ENCODE measurements at regions not wholly inside any gene's neighbourhood (a gene's known extent, or its start where the extent isn't known, plus 50 kb on each side); places are given as distances from the start of the nearest gene placed in this dataset.

GRCh38 chr2:57959390-57959789 lies 87.2 kb upstream of the VRK2 start:
- intact Hi-C loops (cut with DNase I): no loop called here
- Histone ChIP-seq H3K4me3 (no peak overlapping the region), H3K27me3 (no peaks in the 10 kb centered on the region), H3K36me3 (replicated peaks in 1 of 2) (no peaks in the 10 kb centered on the region), H3K27ac (no peak overlapping the region), H3K4me1 (replicated peaks in 1 of 2) (no peaks in the 10 kb centered on the region), H3K9me3 (replicated peaks in 1 of 3) (no peaks in the 10 kb centered on the region)
- TF ChIP-seq POLR2A (IDR thresholded peaks at IDR 0.05) (no peak), CTCF (IDR thresholded peaks at IDR 0.05) (no peak)
- 64 to 85% (median 80%) methylated on average over 7 of the region's 7 CpGs for WGBS, 4 donors
- DNase-seq: no peak

GRCh38 chr2:57962861-57963260 lies 83.7 kb upstream of the VRK2 start:
- Histone ChIP-seq H3K27ac (no peak overlapping the region), H3K27me3 (no peaks in the 10 kb centered on the region), H3K9me3 (replicated peaks in 1 of 3) (no peaks in the 10 kb centered on the region), H3K4me3 (no peak overlapping the region), H3K4me1 (replicated peaks in 1 of 2) (no peaks in the 10 kb centered on the region), H3K36me3 (replicated peaks in 1 of 2) (no peaks in the 10 kb centered on the region)
- no peak for DNase-seq
- 80 to 92% (median 85%) methylated on average over 3 of the region's 3 CpGs for WGBS, 4 donors
- TF ChIP-seq CTCF (IDR thresholded peaks at IDR 0.05) (no peak), POLR2A (IDR thresholded peaks at IDR 0.05) (no peak)
- intact Hi-C loops (cut with DNase I): no loop called here

- WGBS, 4 donors: 96 to 100% (median 97%) methylated on average over 1 of the region's 1 CpG
- no peaks in the 10 kb centered on the region for H3K36me3 ChIP-seq (replicated peaks in 1 of 2)
- no peak for DNase-seq
- H3K4me1 ChIP-seq (replicated peaks in 1 of 2): no peaks in the 10 kb centered on the region
- TF ChIP-seq POLR2A (IDR thresholded peaks at IDR 0.05) (no peak), CTCF (IDR thresholded peaks at IDR 0.05) (no peak)
- intact Hi-C loops (cut with DNase I): no loop called here
- no peaks in the 10 kb centered on the region for H3K27me3 ChIP-seq
- no peak overlapping the region for H3K4me3 ChIP-seq
- no peak overlapping the region for H3K27ac ChIP-seq
- H3K9me3 ChIP-seq (replicated peaks in 1 of 3): no peaks in the 10 kb centered on the region
Observed at GRCh38 chr2:57965219-57965618, 81.4 kb upstream of the VRK2 start.

DNA sequence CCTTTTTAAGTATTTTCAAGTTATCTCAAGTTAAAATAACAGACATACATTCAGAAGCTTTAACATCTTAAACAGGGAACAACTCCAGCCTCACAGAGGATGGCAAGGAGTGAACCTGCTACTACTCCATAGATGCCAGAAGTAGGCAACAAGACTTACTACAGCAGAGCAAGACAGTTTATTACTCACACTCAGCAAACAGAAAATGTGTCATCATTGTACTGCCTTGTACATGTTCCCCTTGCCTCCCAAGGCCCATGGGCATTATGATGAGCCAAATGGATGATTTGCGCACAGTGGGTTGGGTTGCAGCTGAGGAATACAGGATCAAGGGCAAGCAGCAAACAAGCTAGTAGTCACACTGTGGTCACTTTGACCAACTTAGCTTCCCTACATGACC lies 80.6 kb upstream of the VRK2 start:
- Histone ChIP-seq H3K36me3 (replicated peaks in 1 of 2) (no peaks in the 10 kb centered on the region), H3K4me3 (no peak overlapping the region), H3K9me3 (replicated peaks in 1 of 3) (no peaks in the 10 kb centered on the region), H3K4me1 (replicated peaks in 1 of 2) (no peaks in the 10 kb centered on the region), H3K27me3 (no peaks in the 10 kb centered on the region), H3K27ac (no peak overlapping the region)
- 91 to 100% (median 100%) methylated on average over 1 of the region's 1 CpG for WGBS, 4 donors
- no peak for TF ChIP-seq CTCF (IDR thresholded peaks at IDR 0.05)
- TF ChIP-seq POLR2A (IDR thresholded peaks at IDR 0.05): no peak
- no peak for DNase-seq
- intact Hi-C loops (cut with DNase I): no loop called here
